MM.1S (cell line): ENCODE measurements at regions not wholly inside any gene's neighbourhood (a gene's known extent, or its start where the extent isn't known, plus 50 kb on each side); places are given as distances from the start of the nearest gene placed in this dataset.

Experiments
- CTCF ChIP-seq: fragments of 300-600 bp; sonication (generic); IDR thresholded peaks from 2 replicates; pipeline ENCODE4 v1.5.1; 2016; ENCODE audit warnings: antibody characterized with exemption, low read length, mixed read lengths
- EZH2 ChIP-seq: fragments of 300-600 bp; sonication (generic); optimal IDR thresholded peaks from 2 replicates; pipeline ENCODE3; 2017; ENCODE audit warnings: low read depth, mild to moderate bottlenecking, antibody characterized with exemption, low read length, mixed read lengths

GRCh38 chr11:115581871-115582639 lies 77.8 kb upstream of the CADM1 start:
- TF ChIP-seq CTCF: no peak
- TF ChIP-seq EZH2: no peak
